ENCODE measurements at regions not wholly inside any gene's neighbourhood (a gene's known extent, or its start where the extent isn't known, plus 50 kb on each side); places are given as distances from the start of the nearest gene placed in this dataset.

DNA sequence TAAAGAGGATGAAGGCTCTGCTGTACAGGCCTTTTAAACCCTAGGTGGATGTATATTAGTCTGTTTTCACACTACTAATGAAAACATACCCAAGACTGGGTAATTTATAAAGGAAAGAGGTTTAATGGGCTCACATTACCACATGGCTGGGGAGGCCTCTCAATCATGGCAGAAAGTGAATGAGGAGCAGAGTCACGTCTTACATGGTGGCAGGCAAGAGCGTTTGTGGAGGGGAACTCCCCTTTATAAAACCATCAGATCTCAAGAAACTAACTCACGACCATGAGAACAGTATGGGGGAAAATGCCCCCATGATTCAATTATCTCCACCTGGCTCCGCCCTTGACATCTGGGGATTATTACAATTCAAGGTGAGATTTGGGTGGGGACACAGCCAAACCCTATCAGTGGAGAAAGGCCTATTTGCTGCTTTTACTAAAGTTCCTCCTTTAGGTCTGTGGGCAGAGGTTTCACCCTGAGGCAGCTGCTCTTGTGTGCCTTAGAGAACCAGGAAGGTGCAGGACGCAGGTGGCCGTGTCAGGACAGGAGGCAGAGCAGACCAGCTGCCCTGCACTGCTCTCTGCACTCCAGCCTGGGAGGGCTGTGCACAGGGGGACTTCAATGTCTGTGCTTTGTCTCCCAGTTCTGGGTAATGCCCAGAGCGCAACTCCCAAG, 178.8 kb upstream of the HDAC4 start:
- H3K4me3 ChIP-seq (ENCODE audit: low read depth in 1 of 3, low read length in 3 of 3), result no peak overlapping the region
- peaks cover 0 to 8% (median 5%) of the 10 kb centered on the region in 4 donors for H3K9me3 ChIP-seq (ENCODE audit: control insufficient read depth in 4 of 4, low read length in 3 of 4)
- 91% methylated on average over 7 of the region's 7 CpGs for WGBS
- TF ChIP-seq MAX (IDR thresholded peaks at IDR 0.05), result no peak
- H3K9ac ChIP-seq (ENCODE audit: low read depth in 1 of 2, low read length in 2 of 2), result no peak overlapping the region
- DNase-seq (ENCODE audit: low spot score), result no peak
- H3K36me3 ChIP-seq (ENCODE audit: control insufficient read depth in 4 of 4, insufficient read depth in 3 of 4, low read depth in 1 of 4, low read length in 3 of 4), result no peaks in the 10 kb centered on the region
- peaks cover 0 to 2% (median 0%) of the 10 kb centered on the region in 4 donors for H3K27me3 ChIP-seq (ENCODE audit: control insufficient read depth in 4 of 4, insufficient read depth in 4 of 4, low read length in 3 of 4)
- H3K27ac ChIP-seq (ENCODE audit: low read depth in 1 of 2, low read length in 2 of 2), result no peak overlapping the region
- H3K4me1 ChIP-seq (ENCODE audit: control insufficient read depth in 4 of 4, insufficient read depth in 4 of 4, low read length in 3 of 4), result no peaks in the 10 kb centered on the region

GRCh38 chr2:239579081-239579480, 178.3 kb upstream of the HDAC4 start:
- H3K4me1 ChIP-seq (ENCODE audit: control insufficient read depth in 4 of 4, insufficient read depth in 4 of 4, low read length in 3 of 4), result no peaks in the 10 kb centered on the region
- TF ChIP-seq SP1 (IDR thresholded peaks at IDR 0.05), result no peak
- TF ChIP-seq MAX (IDR thresholded peaks at IDR 0.05), result no peak
- no peak for TF ChIP-seq FOXA2 (IDR thresholded peaks at IDR 0.05)
- TF ChIP-seq RXRA (IDR thresholded peaks at IDR 0.05), result no peak
- no peak for TF ChIP-seq TAF1 (conservative IDR thresholded peaks at IDR 0.05)
- TF ChIP-seq ATF3 (IDR thresholded peaks at IDR 0.05), result no peak
- TF ChIP-seq, protein P1, sequence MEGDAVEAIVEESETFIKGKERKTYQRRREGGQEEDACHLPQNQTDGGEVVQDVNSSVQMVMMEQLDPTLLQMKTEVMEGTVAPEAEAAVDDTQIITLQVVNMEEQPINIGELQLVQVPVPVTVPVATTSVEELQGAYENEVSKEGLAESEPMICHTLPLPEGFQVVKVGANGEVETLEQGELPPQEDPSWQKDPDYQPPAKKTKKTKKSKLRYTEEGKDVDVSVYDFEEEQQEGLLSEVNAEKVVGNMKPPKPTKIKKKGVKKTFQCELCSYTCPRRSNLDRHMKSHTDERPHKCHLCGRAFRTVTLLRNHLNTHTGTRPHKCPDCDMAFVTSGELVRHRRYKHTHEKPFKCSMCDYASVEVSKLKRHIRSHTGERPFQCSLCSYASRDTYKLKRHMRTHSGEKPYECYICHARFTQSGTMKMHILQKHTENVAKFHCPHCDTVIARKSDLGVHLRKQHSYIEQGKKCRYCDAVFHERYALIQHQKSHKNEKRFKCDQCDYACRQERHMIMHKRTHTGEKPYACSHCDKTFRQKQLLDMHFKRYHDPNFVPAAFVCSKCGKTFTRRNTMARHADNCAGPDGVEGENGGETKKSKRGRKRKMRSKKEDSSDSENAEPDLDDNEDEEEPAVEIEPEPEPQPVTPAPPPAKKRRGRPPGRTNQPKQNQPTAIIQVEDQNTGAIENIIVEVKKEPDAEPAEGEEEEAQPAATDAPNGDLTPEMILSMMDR (IDR thresholded peaks at IDR 0.05; ENCODE audit: low read depth, low read length, missing input control), result no peak
- no peak for TF ChIP-seq HNF4G (IDR thresholded peaks at IDR 0.05)
- TF ChIP-seq REST (IDR thresholded peaks at IDR 0.05), result no peak
- no peak for TF ChIP-seq RAD21 (IDR thresholded peaks at IDR 0.05)
- TF ChIP-seq NR2F2 (IDR thresholded peaks at IDR 0.05), result no peak
- no peak for TF ChIP-seq HNF4A (conservative IDR thresholded peaks at IDR 0.05)
- TF ChIP-seq JUND (IDR thresholded peaks at IDR 0.05), result no peak
- no peak for TF ChIP-seq YY1 (IDR thresholded peaks at IDR 0.05)
- TF ChIP-seq EGR1 (IDR thresholded peaks at IDR 0.05; ENCODE audit: low read depth in 2 of 2), result no peak
- no peak for TF ChIP-seq FOXA1 (IDR thresholded peaks at IDR 0.05)
- no peak for TF ChIP-seq GABPA (IDR thresholded peaks at IDR 0.05 in 1 of 2, conservative IDR thresholded peaks at IDR 0.05 in 1 of 2)
- 92% methylated on average over 12 of the region's 12 CpGs for WGBS
- no peak overlapping the region for H3K9ac ChIP-seq (ENCODE audit: low read depth in 1 of 2, low read length in 2 of 2)
- H3K27ac ChIP-seq (ENCODE audit: low read depth in 1 of 2, low read length in 2 of 2), result no peak overlapping the region
- H3K27me3 ChIP-seq (ENCODE audit: control insufficient read depth in 4 of 4, insufficient read depth in 4 of 4, low read length in 3 of 4), result peaks cover 0 to 3% (median 0%) of the 10 kb centered on the region in 4 donors
- peaks cover 0 to 8% (median 5%) of the 10 kb centered on the region in 4 donors for H3K9me3 ChIP-seq (ENCODE audit: control insufficient read depth in 4 of 4, low read length in 3 of 4)
- no peaks in the 10 kb centered on the region for H3K36me3 ChIP-seq (ENCODE audit: control insufficient read depth in 4 of 4, insufficient read depth in 3 of 4, low read depth in 1 of 4, low read length in 3 of 4)
- H3K4me3 ChIP-seq (ENCODE audit: low read depth in 1 of 3, low read length in 3 of 3), result no peak overlapping the region
- no peak for DNase-seq (ENCODE audit: low spot score)

Data from liver (tissue), 8 donors.